ENCODE measurements at regions not wholly inside any gene's neighbourhood (a gene's known extent, or its start where the extent isn't known, plus 50 kb on each side); places are given as distances from the start of the nearest gene placed in this dataset.

GRCh38 chr14:100416921-100417860 lies 94.1 kb downstream of the SLC25A47 start:
- Histone ChIP-seq H3K27ac (ENCODE audit: insufficient read depth, low read length, poor library complexity, severe bottlenecking) (no peak overlapping the region), H3K27me3 (replicated peaks; ENCODE audit: control insufficient read depth, insufficient read depth, low read length, poor library complexity, severe bottlenecking) (no peaks in the 10 kb centered on the region), H3K36me3 (ENCODE audit: control insufficient read depth, insufficient read depth, low read length) (no peaks in the 10 kb centered on the region), H3K9me3 (ENCODE audit: control insufficient read depth, low read length) (no peaks in the 10 kb centered on the region), H3K4me3 (ENCODE audit: insufficient read depth, low read depth, low read length, poor library complexity, severe bottlenecking) (no peak overlapping the region), H3K4me1 (ENCODE audit: control insufficient read depth, insufficient read depth, low read length, poor library complexity, severe bottlenecking) (no peaks in the 10 kb centered on the region)
- DNase-seq, result no peak

- H3K27me3 ChIP-seq (replicated peaks; ENCODE audit: control insufficient read depth, insufficient read depth, low read length, poor library complexity, severe bottlenecking), result no peaks in the 10 kb centered on the region
- DNase-seq, result no peak
- no peak overlapping the region for H3K4me3 ChIP-seq (ENCODE audit: insufficient read depth, low read depth, low read length, poor library complexity, severe bottlenecking)
- H3K36me3 ChIP-seq (ENCODE audit: control insufficient read depth, insufficient read depth, low read length), result no peaks in the 10 kb centered on the region
- H3K9me3 ChIP-seq (ENCODE audit: control insufficient read depth, low read length), result no peaks in the 10 kb centered on the region
- no peaks in the 10 kb centered on the region for H3K4me1 ChIP-seq (ENCODE audit: control insufficient read depth, insufficient read depth, low read length, poor library complexity, severe bottlenecking)
- H3K27ac ChIP-seq (ENCODE audit: insufficient read depth, low read length, poor library complexity, severe bottlenecking), result no peak overlapping the region
These were observed 96.7 kb downstream of the SLC25A47 start for GRCh38 chr14:100419856-100420255.

- DNase-seq, result no peak
- Histone ChIP-seq H3K4me1 (ENCODE audit: control insufficient read depth, insufficient read depth, low read length, poor library complexity, severe bottlenecking) (no peaks in the 10 kb centered on the region), H3K4me3 (ENCODE audit: insufficient read depth, low read depth, low read length, poor library complexity, severe bottlenecking) (no peak overlapping the region), H3K27ac (ENCODE audit: insufficient read depth, low read length, poor library complexity, severe bottlenecking) (no peak overlapping the region), H3K36me3 (ENCODE audit: control insufficient read depth, insufficient read depth, low read length) (no peaks in the 10 kb centered on the region), H3K27me3 (replicated peaks; ENCODE audit: control insufficient read depth, insufficient read depth, low read length, poor library complexity, severe bottlenecking) (no peaks in the 10 kb centered on the region), H3K9me3 (ENCODE audit: control insufficient read depth, low read length) (no peaks in the 10 kb centered on the region)
These were observed 98.8 kb downstream of the SLC25A47 start for GRCh38 chr14:100421756-100422470.

- no peak for DNase-seq
- Histone ChIP-seq H3K4me1 (ENCODE audit: control insufficient read depth, insufficient read depth, low read length, poor library complexity, severe bottlenecking) (no peaks in the 10 kb centered on the region), H3K36me3 (ENCODE audit: control insufficient read depth, insufficient read depth, low read length) (no peaks in the 10 kb centered on the region), H3K9me3 (ENCODE audit: control insufficient read depth, low read length) (no peaks in the 10 kb centered on the region), H3K27me3 (replicated peaks; ENCODE audit: control insufficient read depth, insufficient read depth, low read length, poor library complexity, severe bottlenecking) (no peaks in the 10 kb centered on the region), H3K27ac (ENCODE audit: insufficient read depth, low read length, poor library complexity, severe bottlenecking) (no peak overlapping the region), H3K4me3 (ENCODE audit: insufficient read depth, low read depth, low read length, poor library complexity, severe bottlenecking) (no peak overlapping the region)
These were observed 99.6 kb downstream of the SLC25A47 start for GRCh38 chr14:100422556-100423316.

GRCh38 chr14:100423317-100424010 lies 100.3 kb downstream of the SLC25A47 start:
- no peaks in the 10 kb centered on the region for H3K9me3 ChIP-seq (ENCODE audit: control insufficient read depth, low read length)
- no peak overlapping the region for H3K4me3 ChIP-seq (ENCODE audit: insufficient read depth, low read depth, low read length, poor library complexity, severe bottlenecking)
- no peak for DNase-seq
- H3K4me1 ChIP-seq (ENCODE audit: control insufficient read depth, insufficient read depth, low read length, poor library complexity, severe bottlenecking), result no peaks in the 10 kb centered on the region
- H3K27me3 ChIP-seq (replicated peaks; ENCODE audit: control insufficient read depth, insufficient read depth, low read length, poor library complexity, severe bottlenecking), result no peaks in the 10 kb centered on the region
- H3K36me3 ChIP-seq (ENCODE audit: control insufficient read depth, insufficient read depth, low read length), result no peaks in the 10 kb centered on the region
- H3K27ac ChIP-seq (ENCODE audit: insufficient read depth, low read length, poor library complexity, severe bottlenecking), result no peak overlapping the region

DNA sequence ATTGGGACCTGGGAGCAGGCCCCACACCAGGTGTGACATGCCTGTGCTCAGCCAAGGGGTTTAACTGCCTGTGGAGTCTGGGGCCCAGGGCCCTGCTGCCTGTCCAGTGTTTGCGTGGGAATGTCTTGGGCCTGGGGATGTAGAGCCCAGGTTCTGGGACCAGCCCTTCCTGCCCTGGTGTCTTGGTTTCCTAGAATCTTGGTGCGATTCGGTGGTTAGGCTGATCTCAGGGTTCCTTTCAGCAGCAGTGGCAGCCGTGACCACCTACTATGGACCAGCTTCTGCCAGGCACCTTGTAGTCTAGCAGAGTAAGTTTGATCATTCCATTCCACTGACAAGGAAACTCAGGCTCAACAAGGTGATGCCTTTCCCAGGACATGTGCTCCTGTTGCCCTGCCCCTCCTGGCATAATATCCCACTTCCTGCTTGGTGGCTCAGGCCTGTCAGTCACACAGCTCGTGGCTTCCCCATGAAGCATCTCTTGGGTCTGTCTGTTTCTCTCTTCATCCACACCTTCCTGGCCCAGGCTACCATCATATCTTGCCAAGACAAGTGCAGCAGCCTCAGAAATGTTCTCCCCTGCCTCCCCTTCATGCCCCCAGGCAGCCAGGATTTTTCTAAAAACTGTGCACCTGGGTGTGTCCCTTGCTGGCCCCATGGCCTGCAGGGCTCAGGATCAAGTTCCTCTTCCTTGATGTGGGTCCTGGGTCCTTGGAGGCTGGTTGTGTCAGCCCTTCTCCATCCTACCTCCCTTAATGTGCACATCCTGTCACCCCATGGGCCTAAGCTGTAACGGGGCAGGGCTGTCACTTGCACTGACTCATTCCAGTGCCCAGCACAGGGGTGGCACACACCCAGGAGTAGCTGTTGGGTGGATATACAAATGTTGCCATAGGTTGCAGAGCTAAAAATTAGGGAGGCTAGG lies 101.6 kb downstream of the SLC25A47 start:
- H3K9me3 ChIP-seq (ENCODE audit: control insufficient read depth, low read length), result no peaks in the 10 kb centered on the region
- H3K4me1 ChIP-seq (ENCODE audit: control insufficient read depth, insufficient read depth, low read length, poor library complexity, severe bottlenecking), result no peaks in the 10 kb centered on the region
- no peak for DNase-seq
- H3K36me3 ChIP-seq (ENCODE audit: control insufficient read depth, insufficient read depth, low read length), result no peaks in the 10 kb centered on the region
- H3K4me3 ChIP-seq (ENCODE audit: insufficient read depth, low read depth, low read length, poor library complexity, severe bottlenecking), result no peak overlapping the region
- no peak overlapping the region for H3K27ac ChIP-seq (ENCODE audit: insufficient read depth, low read length, poor library complexity, severe bottlenecking)
- H3K27me3 ChIP-seq (replicated peaks; ENCODE audit: control insufficient read depth, insufficient read depth, low read length, poor library complexity, severe bottlenecking), result no peaks in the 10 kb centered on the region

DNA sequence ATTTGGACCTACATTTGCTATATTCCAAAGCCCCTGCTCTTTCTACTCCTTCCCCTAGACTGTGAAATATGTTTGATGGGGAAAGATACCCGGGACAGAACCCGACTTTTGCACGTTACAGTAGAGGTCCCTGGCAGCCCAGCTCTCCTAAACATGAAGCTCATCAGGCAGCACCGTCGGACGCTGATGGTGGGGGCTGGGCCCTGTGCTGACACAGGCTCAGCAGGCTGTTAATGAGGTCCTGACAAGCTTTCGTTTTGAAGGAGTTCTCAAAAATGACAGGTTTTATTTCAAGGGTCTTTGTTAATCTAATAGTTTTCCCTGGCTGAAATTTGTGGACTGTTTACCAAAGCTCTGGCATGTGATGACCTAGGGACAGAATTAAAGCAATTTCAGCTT lies 102.3 kb downstream of the SLC25A47 start:
- Histone ChIP-seq H3K36me3 (ENCODE audit: control insufficient read depth, insufficient read depth, low read length) (no peaks in the 10 kb centered on the region), H3K27me3 (replicated peaks; ENCODE audit: control insufficient read depth, insufficient read depth, low read length, poor library complexity, severe bottlenecking) (no peaks in the 10 kb centered on the region), H3K27ac (ENCODE audit: insufficient read depth, low read length, poor library complexity, severe bottlenecking) (no peak overlapping the region), H3K4me1 (ENCODE audit: control insufficient read depth, insufficient read depth, low read length, poor library complexity, severe bottlenecking) (no peaks in the 10 kb centered on the region), H3K9me3 (ENCODE audit: control insufficient read depth, low read length) (no peaks in the 10 kb centered on the region), H3K4me3 (ENCODE audit: insufficient read depth, low read depth, low read length, poor library complexity, severe bottlenecking) (no peak overlapping the region)
- DNase-seq, result no peak

- no peaks in the 10 kb centered on the region for H3K27me3 ChIP-seq (replicated peaks; ENCODE audit: control insufficient read depth, insufficient read depth, low read length, poor library complexity, severe bottlenecking)
- no peak overlapping the region for H3K4me3 ChIP-seq (ENCODE audit: insufficient read depth, low read depth, low read length, poor library complexity, severe bottlenecking)
- H3K4me1 ChIP-seq (ENCODE audit: control insufficient read depth, insufficient read depth, low read length, poor library complexity, severe bottlenecking), result no peaks in the 10 kb centered on the region
- no peak overlapping the region for H3K27ac ChIP-seq (ENCODE audit: insufficient read depth, low read length, poor library complexity, severe bottlenecking)
- no peaks in the 10 kb centered on the region for H3K36me3 ChIP-seq (ENCODE audit: control insufficient read depth, insufficient read depth, low read length)
- DNase-seq, result no peak
- H3K9me3 ChIP-seq (ENCODE audit: control insufficient read depth, low read length), result no peaks in the 10 kb centered on the region
These were observed 103.2 kb downstream of the SLC25A47 start for GRCh38 chr14:100426314-100426713.

DNA sequence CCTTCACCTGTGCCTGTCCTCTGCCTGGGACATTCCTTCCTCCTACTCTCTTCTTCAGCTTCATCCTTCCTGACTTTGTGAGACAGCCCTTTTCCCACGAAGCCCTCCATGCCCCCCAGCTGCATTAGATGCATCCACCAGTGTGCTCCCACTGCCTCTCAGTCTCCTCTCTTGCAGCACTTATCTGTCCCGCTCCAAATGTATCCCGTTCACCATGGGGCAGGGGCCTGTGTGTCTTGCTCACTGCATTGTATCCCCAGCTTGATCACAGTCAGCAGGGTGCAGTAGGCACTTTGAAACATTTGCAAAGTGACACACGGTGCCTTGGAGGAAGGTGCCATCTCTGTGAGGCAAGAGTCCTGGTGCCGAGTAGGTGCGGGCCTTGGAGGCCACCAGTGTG lies 104.0 kb downstream of the SLC25A47 start:
- no peak for DNase-seq
- Histone ChIP-seq H3K27me3 (replicated peaks; ENCODE audit: control insufficient read depth, insufficient read depth, low read length, poor library complexity, severe bottlenecking) (no peaks in the 10 kb centered on the region), H3K27ac (ENCODE audit: insufficient read depth, low read length, poor library complexity, severe bottlenecking) (no peak overlapping the region), H3K36me3 (ENCODE audit: control insufficient read depth, insufficient read depth, low read length) (no peaks in the 10 kb centered on the region), H3K4me1 (ENCODE audit: control insufficient read depth, insufficient read depth, low read length, poor library complexity, severe bottlenecking) (no peaks in the 10 kb centered on the region), H3K9me3 (ENCODE audit: control insufficient read depth, low read length) (no peaks in the 10 kb centered on the region), H3K4me3 (ENCODE audit: insufficient read depth, low read depth, low read length, poor library complexity, severe bottlenecking) (no peak overlapping the region)
